ENCODE measurements at regions not wholly inside any gene's neighbourhood (a gene's known extent, or its start where the extent isn't known, plus 50 kb on each side); places are given as distances from the start of the nearest gene placed in this dataset.

- no peak for TF ChIP-seq ZNF114 (CRISPR knock-in tag; IDR thresholded peaks at IDR 0.05)
- TF ChIP-seq CREB1 (CRISPR knock-in tag; IDR thresholded peaks at IDR 0.05; ENCODE audit: low read depth): no peak
- no peak for TF ChIP-seq JUNB (IDR thresholded peaks at IDR 0.05; ENCODE audit: unreplicated experiment)
- TF ChIP-seq EZH2 (IDR thresholded peaks at IDR 0.05; ENCODE audit: low read depth, unreplicated experiment): no peak
- no peak for TF ChIP-seq EZH2phosphoT487 (IDR thresholded peaks at IDR 0.05; ENCODE audit: unreplicated experiment)
- no peak for TF ChIP-seq ETS1 (IDR thresholded peaks at IDR 0.05)
- no peak for TF ChIP-seq STAT1 (IDR thresholded peaks at IDR 0.05; ENCODE audit: unreplicated experiment)
- TF ChIP-seq, protein P1, sequence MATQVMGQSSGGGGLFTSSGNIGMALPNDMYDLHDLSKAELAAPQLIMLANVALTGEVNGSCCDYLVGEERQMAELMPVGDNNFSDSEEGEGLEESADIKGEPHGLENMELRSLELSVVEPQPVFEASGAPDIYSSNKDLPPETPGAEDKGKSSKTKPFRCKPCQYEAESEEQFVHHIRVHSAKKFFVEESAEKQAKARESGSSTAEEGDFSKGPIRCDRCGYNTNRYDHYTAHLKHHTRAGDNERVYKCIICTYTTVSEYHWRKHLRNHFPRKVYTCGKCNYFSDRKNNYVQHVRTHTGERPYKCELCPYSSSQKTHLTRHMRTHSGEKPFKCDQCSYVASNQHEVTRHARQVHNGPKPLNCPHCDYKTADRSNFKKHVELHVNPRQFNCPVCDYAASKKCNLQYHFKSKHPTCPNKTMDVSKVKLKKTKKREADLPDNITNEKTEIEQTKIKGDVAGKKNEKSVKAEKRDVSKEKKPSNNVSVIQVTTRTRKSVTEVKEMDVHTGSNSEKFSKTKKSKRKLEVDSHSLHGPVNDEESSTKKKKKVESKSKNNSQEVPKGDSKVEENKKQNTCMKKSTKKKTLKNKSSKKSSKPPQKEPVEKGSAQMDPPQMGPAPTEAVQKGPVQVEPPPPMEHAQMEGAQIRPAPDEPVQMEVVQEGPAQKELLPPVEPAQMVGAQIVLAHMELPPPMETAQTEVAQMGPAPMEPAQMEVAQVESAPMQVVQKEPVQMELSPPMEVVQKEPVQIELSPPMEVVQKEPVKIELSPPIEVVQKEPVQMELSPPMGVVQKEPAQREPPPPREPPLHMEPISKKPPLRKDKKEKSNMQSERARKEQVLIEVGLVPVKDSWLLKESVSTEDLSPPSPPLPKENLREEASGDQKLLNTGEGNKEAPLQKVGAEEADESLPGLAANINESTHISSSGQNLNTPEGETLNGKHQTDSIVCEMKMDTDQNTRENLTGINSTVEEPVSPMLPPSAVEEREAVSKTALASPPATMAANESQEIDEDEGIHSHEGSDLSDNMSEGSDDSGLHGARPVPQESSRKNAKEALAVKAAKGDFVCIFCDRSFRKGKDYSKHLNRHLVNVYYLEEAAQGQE (IDR thresholded peaks at IDR 0.05; ENCODE audit: unreplicated experiment): no peak
- no peak for TF ChIP-seq CTCF (conservative IDR thresholded peaks at IDR 0.05; ENCODE audit: low read depth in 2 of 2)
- no peak for TF ChIP-seq NANOG (IDR thresholded peaks at IDR 0.05; ENCODE audit: borderline replicate concordance)
- no peak for TF ChIP-seq POLR2AphosphoS5 (IDR thresholded peaks at IDR 0.05; ENCODE audit: low read depth)
- TF ChIP-seq ZNF331 (CRISPR knock-in tag; IDR thresholded peaks at IDR 0.05; ENCODE audit: low read depth): no peak
These were observed 112.4 kb upstream of the RREB1 start (continued) for GRCh38 chr6:6995328-6995727.

DNA sequence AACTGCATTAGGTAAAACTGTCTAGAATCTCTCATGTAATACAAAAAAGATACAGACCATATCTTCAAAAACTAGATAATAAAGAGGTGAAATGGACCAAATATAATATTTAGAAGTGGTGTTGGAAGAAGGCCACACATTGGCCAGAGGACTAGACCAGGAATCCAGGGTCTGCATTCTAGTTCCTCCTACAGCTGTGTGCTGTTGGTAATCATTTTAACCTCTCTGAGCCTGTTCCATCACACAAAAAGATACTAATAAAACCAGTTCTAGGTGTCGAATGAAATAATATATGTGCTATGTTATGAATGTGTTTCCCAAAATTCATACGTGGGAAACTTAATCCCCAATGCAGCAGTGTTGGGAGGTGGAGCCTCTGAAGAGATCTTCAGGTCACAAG is 111.6 kb upstream of the RREB1 start:
- H3K79me2 ChIP-seq (replicated peaks; ENCODE audit: insufficient read depth): no peaks in the 10 kb centered on the region
- no peaks in the 10 kb centered on the region for H3K36me3 Mint-ChIP-seq (ENCODE audit: low read depth)
- no peak overlapping the region for H3K4me3 ChIP-seq
- no peaks in the 10 kb centered on the region for H3K36me3 ChIP-seq (ENCODE audit: insufficient read depth)
- no peak overlapping the region for H3K27ac ChIP-seq (ENCODE audit: low read depth)
- peaks cover 2% of the 10 kb centered on the region for H3K27me3 Mint-ChIP-seq (ENCODE audit: insufficient read depth, low read depth, poor library complexity)
- peaks cover 10% of the 10 kb centered on the region for H3K4me1 ChIP-seq (ENCODE audit: insufficient read depth)
- DNase-seq (ENCODE audit: low spot score) (no peak), ATAC-seq (no peak)
- H3F3A ChIP-seq (replicated peaks; ENCODE audit: low read depth): no peaks in the 10 kb centered on the region
- no peak overlapping the region for H3K4me3 Mint-ChIP-seq
- H4K20me1 ChIP-seq (replicated peaks; ENCODE audit: insufficient read depth): no peaks in the 10 kb centered on the region
- no peak overlapping the region for H3K4me2 ChIP-seq
- H3K4me1 Mint-ChIP-seq: peaks cover 13% of the 10 kb centered on the region
- H3K27me3 ChIP-seq (ENCODE audit: insufficient read depth): no peaks in the 10 kb centered on the region
- no peaks in the 10 kb centered on the region for H3K9me2 ChIP-seq (ENCODE audit: insufficient read depth)
- H3K9me3 Mint-ChIP-seq: peaks cover 4% of the 10 kb centered on the region; the same call in 1 of the 3 replicates
- H3K27ac Mint-ChIP-seq: no peak overlapping the region
- no peak overlapping the region for H2AFZ ChIP-seq
- no peak for TF ChIP-seq EZH2phosphoT487 (IDR thresholded peaks at IDR 0.05; ENCODE audit: unreplicated experiment)
- no peak for TF ChIP-seq ETS1 (IDR thresholded peaks at IDR 0.05)
- no peak for TF ChIP-seq CREB1 (CRISPR knock-in tag; IDR thresholded peaks at IDR 0.05; ENCODE audit: low read depth)
- no peak for TF ChIP-seq POLR2AphosphoS5 (IDR thresholded peaks at IDR 0.05; ENCODE audit: low read depth)
- no peak for TF ChIP-seq JUNB (IDR thresholded peaks at IDR 0.05; ENCODE audit: unreplicated experiment)
- TF ChIP-seq STAT1 (IDR thresholded peaks at IDR 0.05; ENCODE audit: unreplicated experiment): no peak
